ENCODE measurements at regions not wholly inside any gene's neighbourhood (a gene's known extent, or its start where the extent isn't known, plus 50 kb on each side); places are given as distances from the start of the nearest gene placed in this dataset.

- no peak for DNase-seq (ENCODE audit: low read depth)
- TF ChIP-seq CTCF (IDR thresholded peaks at IDR 0.05; ENCODE audit: insufficient read depth, low read length, poor library complexity, severe bottlenecking), result no peak
Measured at GRCh38 chr10:128643658-128644057, 517.4 kb upstream of the MKI67 start.

DNA sequence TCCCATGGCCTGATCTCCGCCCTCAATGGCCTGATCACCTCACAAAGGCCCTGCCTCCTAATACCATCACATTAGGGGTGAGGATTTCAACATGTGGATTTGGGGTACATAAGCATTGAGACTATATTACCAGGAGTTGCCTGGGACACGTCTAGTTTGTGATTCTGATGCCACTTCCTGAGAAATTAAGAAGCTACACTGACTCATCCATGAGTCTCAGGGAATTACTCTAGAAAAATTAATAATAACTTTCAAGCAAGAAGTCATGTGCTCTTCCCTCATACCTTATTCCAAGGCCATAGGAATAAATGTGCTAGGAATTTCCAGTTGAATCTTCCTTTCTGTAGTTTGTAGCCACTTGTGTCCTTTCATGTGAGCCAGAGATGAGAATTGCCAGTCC is 519.3 kb upstream of the MKI67 start:
- TF ChIP-seq CTCF (IDR thresholded peaks at IDR 0.05; ENCODE audit: insufficient read depth, low read length, poor library complexity, severe bottlenecking), result no peak
- DNase-seq (ENCODE audit: low read depth), result no peak
- Histone ChIP-seq H3K4me3 (ENCODE audit: low read depth, low read length) (no peak overlapping the region), H3K36me3 (ENCODE audit: control insufficient read depth, insufficient read depth, low read length) (no peaks in the 10 kb centered on the region), H3K27me3 (ENCODE audit: control insufficient read depth, insufficient read depth, low read length) (no peaks in the 10 kb centered on the region)

More at GRCh38 chr10:128643658-128644057, 517.4 kb upstream of the MKI67 start:
- Histone ChIP-seq H3K27me3 (ENCODE audit: control insufficient read depth, insufficient read depth, low read length) (no peaks in the 10 kb centered on the region), H3K4me3 (ENCODE audit: low read depth, low read length) (no peak overlapping the region), H3K36me3 (ENCODE audit: control insufficient read depth, insufficient read depth, low read length) (no peaks in the 10 kb centered on the region)

DNA sequence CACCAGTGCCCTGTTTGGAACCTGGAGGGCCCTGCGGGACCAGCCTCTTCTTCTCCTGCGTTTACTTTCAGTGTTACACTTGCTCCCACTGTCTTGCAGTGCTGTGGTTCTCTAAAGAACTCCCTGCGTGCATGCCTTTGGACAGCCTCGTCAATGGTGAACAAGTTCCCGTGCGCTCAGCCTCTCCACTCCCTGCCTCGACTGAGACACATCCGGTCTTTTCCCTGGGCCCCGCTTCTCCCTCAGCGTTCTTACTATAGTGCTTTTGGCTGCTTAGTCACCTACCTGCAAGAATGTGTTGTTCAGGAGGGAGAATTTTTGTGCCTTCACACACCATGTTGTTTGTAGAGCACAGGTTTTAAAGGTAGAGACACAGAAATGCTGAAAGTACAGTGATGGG is 520.7 kb upstream of the MKI67 start:
- DNase-seq (ENCODE audit: low read depth), result no peak
- TF ChIP-seq CTCF (IDR thresholded peaks at IDR 0.05; ENCODE audit: insufficient read depth, low read length, poor library complexity, severe bottlenecking), result no peak
- H3K36me3 ChIP-seq (ENCODE audit: control insufficient read depth, insufficient read depth, low read length), result no peaks in the 10 kb centered on the region

DNA sequence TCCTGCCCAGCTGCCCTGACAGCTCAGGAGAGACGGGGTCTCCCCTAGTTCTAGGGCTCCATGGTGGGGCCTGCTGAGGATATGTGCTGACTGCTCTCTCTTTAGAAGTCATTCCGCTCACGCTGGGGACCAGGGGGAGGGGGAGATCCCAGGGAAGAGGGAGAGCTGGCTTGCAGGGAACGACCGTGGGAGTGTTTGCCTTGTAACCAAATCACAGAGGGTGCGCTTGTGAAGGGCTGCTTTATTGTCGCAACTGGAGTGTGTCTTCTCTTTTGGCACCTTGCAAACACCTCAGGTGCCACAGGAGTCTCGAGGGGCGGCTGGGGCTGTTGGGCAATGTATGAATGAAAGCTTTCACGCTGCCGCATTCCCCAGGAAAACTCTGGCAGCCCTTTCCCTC is 531.3 kb upstream of the MKI67 start:
- TF ChIP-seq CTCF (IDR thresholded peaks at IDR 0.05; ENCODE audit: insufficient read depth, low read length, poor library complexity, severe bottlenecking), result no peak
- Histone ChIP-seq H3K27me3 (ENCODE audit: control insufficient read depth, insufficient read depth, low read length) (no peaks in the 10 kb centered on the region), H3K4me3 (ENCODE audit: low read depth, low read length) (no peak overlapping the region), H3K36me3 (ENCODE audit: control insufficient read depth, insufficient read depth, low read length) (no peaks in the 10 kb centered on the region)
- DNase-seq (ENCODE audit: low read depth), result no peak

More for the DNA sequence above, 520.7 kb upstream of the MKI67 start:
- Histone ChIP-seq H3K4me3 (ENCODE audit: low read depth, low read length) (no peak overlapping the region), H3K27me3 (ENCODE audit: control insufficient read depth, insufficient read depth, low read length) (no peaks in the 10 kb centered on the region)

- no peaks in the 10 kb centered on the region for H3K27me3 ChIP-seq (ENCODE audit: control insufficient read depth, insufficient read depth, low read length)
- no peak for TF ChIP-seq CTCF (IDR thresholded peaks at IDR 0.05; ENCODE audit: insufficient read depth, low read length, poor library complexity, severe bottlenecking)
- no peak overlapping the region for H3K4me3 ChIP-seq (ENCODE audit: low read depth, low read length)
- DNase-seq (ENCODE audit: low read depth), result no peak
- H3K36me3 ChIP-seq (ENCODE audit: control insufficient read depth, insufficient read depth, low read length), result no peaks in the 10 kb centered on the region
Measured at GRCh38 chr10:128660726-128661125, 534.5 kb upstream of the MKI67 start.

- Histone ChIP-seq H3K36me3 (ENCODE audit: control insufficient read depth, insufficient read depth, low read length) (no peaks in the 10 kb centered on the region), H3K27me3 (ENCODE audit: control insufficient read depth, insufficient read depth, low read length) (no peaks in the 10 kb centered on the region), H3K4me3 (ENCODE audit: low read depth, low read length) (no peak overlapping the region)
- TF ChIP-seq CTCF (IDR thresholded peaks at IDR 0.05; ENCODE audit: insufficient read depth, low read length, poor library complexity, severe bottlenecking), result no peak
- DNase-seq (ENCODE audit: low read depth), result no peak
Measured at GRCh38 chr10:128661404-128662197, 535.4 kb upstream of the MKI67 start.

Data from kidney epithelial cell (primary cell).